C4-2B (cell line): ENCODE measurements at regions not wholly inside any gene's neighbourhood (a gene's known extent, or its start where the extent isn't known, plus 50 kb on each side); places are given as distances from the start of the nearest gene placed in this dataset.

ENCODE experiments used
- H3K27ac ChIP-seq: fragments of 450-650 bp; 2 replicates; pipeline ENCODE4 v1.5.1; 2017
- ZFX ChIP-seq: fragments of 450-650 bp; IDR thresholded peaks from 2 replicates; pipeline ENCODE4 v1.6.1; 2017
- TF ChIP-seq, protein P1 (sequence below): fragments of 450-650 bp; conservative IDR thresholded peaks from 2 replicates; pipeline ENCODE4 v1.5.1; 2017; ENCODE audit warnings: mild to moderate bottlenecking

- TF ChIP-seq ZFX = no peak
- TF ChIP-seq, protein P1, sequence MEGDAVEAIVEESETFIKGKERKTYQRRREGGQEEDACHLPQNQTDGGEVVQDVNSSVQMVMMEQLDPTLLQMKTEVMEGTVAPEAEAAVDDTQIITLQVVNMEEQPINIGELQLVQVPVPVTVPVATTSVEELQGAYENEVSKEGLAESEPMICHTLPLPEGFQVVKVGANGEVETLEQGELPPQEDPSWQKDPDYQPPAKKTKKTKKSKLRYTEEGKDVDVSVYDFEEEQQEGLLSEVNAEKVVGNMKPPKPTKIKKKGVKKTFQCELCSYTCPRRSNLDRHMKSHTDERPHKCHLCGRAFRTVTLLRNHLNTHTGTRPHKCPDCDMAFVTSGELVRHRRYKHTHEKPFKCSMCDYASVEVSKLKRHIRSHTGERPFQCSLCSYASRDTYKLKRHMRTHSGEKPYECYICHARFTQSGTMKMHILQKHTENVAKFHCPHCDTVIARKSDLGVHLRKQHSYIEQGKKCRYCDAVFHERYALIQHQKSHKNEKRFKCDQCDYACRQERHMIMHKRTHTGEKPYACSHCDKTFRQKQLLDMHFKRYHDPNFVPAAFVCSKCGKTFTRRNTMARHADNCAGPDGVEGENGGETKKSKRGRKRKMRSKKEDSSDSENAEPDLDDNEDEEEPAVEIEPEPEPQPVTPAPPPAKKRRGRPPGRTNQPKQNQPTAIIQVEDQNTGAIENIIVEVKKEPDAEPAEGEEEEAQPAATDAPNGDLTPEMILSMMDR = no peak
- no peak overlapping the region for H3K27ac ChIP-seq
These were observed 528.1 kb upstream of the DPP6 start for GRCh38 chr7:153524070-153524601.

DNA sequence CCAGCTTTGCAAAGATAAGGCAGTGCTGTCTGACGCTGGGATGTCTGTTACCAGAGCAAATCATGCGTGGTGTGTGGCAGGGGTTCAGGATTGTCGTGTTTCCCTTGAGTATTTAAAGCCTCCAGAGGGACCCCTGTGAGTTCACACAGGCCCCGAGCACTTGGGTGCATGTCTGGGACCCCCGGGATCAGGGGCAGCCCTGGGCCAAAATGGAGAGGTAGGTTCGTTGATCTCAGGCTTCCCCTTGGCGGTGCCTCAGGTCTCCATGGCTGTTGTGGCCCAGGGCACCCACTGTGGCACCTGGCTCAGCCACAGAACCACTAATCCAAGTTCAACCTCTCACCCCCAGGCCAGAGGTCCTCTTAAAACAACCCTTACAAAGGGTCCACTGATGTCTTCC lies 523.1 kb upstream of the DPP6 start:
- TF ChIP-seq ZFX = no peak
- TF ChIP-seq, protein P1 = no peak
- no peak overlapping the region for H3K27ac ChIP-seq

DNA sequence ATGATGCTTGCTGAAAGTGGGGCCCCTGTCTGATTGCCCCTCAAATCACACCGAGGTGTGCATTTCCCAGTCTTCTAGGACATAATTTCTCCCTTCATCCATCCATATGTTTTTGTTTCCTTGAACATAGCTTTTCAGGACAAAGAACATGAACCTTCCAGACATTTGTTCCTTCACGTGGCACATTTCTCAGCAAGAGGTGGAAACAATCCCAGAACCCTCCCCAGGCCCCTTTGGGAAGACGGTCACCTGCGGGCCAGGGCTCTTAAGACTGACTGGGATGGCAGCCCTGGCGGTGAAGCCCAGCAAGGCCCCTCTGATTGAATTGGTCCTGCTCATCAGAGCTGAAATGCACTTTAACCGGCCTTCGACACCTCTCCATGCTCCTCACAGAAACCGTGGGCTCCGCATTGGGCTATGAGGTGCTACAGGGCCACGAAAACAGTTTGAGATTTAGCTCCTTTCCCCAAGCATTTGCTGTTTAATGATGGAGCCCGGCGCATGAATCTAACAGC lies 522.5 kb upstream of the DPP6 start:
- H3K27ac ChIP-seq = no peak overlapping the region
- TF ChIP-seq, protein P1 = no peak
- TF ChIP-seq ZFX = no peak

- TF ChIP-seq ZFX = no peak
- TF ChIP-seq, protein P1 = no peak
- H3K27ac ChIP-seq = no peak overlapping the region
These were observed 521.8 kb upstream of the DPP6 start for GRCh38 chr7:153530441-153530840.

GRCh38 chr7:153532326-153532725 lies 519.9 kb upstream of the DPP6 start:
- no peak overlapping the region for H3K27ac ChIP-seq
- TF ChIP-seq, protein P1 = no peak
- TF ChIP-seq ZFX = no peak

GRCh38 chr7:153537271-153537670 lies 514.9 kb upstream of the DPP6 start:
- TF ChIP-seq ZFX = no peak
- TF ChIP-seq, protein P1 = no peak
- H3K27ac ChIP-seq = no peak overlapping the region

DNA sequence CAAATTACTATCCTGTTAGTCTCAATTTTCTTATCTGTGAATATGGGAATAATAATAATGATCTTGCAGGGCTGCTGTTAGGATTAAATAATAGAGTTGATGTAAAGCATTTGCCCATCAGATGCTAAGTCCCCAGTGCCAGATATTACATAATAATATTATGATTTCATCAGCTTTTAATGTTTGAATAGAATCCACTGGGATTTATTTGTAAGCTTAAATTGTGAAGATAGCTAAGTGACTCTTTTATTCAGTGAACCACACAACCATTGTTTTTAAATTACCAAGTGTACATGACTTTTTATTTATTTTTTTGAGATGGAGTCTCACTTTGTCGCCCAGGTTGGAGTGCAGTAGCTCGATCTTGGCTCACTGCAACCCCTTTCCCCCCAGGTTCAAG lies 510.3 kb upstream of the DPP6 start:
- TF ChIP-seq, protein P1 = no peak
- TF ChIP-seq ZFX = no peak
- no peak overlapping the region for H3K27ac ChIP-seq
